ENCODE measurements at regions not wholly inside any gene's neighbourhood (a gene's known extent, or its start where the extent isn't known, plus 50 kb on each side); places are given as distances from the start of the nearest gene placed in this dataset.

GRCh38 chr10:23604613-23605012, 165.7 kb downstream of the OTUD1 start:
- WGBS (ENCODE audit: insufficient coverage): 74% methylated on average over 2 of the region's 2 CpGs
- H3K27me3 Mint-ChIP-seq (ENCODE audit: low read depth in 2 of 2): no peaks in the 10 kb centered on the region
- no peaks in the 10 kb centered on the region for H3K4me1 Mint-ChIP-seq
- Histone ChIP-seq H3K36me3 (ENCODE audit: control insufficient read depth, insufficient read depth, low read length) (no peaks in the 10 kb centered on the region), H3K27ac (ENCODE audit: low read length) (no peak overlapping the region), H3K4me1 (ENCODE audit: control insufficient read depth, insufficient read depth, low read length) (no peaks in the 10 kb centered on the region), H3K27me3 (ENCODE audit: control insufficient read depth, insufficient read depth, low read length) (no peaks in the 10 kb centered on the region), H3K4me3 (ENCODE audit: low read length) (no peak overlapping the region), H3K9me3 (ENCODE audit: control insufficient read depth, insufficient read depth, low read length) (no peaks in the 10 kb centered on the region)
- H3K27ac Mint-ChIP-seq: no peak overlapping the region
- ATAC-seq (no peak), DNase-seq (no peak)
- intact Hi-C loops (cut with micrococcal nuclease): no loop called here
- no peak overlapping the region for H3K4me3 Mint-ChIP-seq
- TF ChIP-seq, protein P1, sequence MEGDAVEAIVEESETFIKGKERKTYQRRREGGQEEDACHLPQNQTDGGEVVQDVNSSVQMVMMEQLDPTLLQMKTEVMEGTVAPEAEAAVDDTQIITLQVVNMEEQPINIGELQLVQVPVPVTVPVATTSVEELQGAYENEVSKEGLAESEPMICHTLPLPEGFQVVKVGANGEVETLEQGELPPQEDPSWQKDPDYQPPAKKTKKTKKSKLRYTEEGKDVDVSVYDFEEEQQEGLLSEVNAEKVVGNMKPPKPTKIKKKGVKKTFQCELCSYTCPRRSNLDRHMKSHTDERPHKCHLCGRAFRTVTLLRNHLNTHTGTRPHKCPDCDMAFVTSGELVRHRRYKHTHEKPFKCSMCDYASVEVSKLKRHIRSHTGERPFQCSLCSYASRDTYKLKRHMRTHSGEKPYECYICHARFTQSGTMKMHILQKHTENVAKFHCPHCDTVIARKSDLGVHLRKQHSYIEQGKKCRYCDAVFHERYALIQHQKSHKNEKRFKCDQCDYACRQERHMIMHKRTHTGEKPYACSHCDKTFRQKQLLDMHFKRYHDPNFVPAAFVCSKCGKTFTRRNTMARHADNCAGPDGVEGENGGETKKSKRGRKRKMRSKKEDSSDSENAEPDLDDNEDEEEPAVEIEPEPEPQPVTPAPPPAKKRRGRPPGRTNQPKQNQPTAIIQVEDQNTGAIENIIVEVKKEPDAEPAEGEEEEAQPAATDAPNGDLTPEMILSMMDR (IDR thresholded peaks at IDR 0.05): no peak
- no peaks in the 10 kb centered on the region for H3K9me3 Mint-ChIP-seq
- no peaks in the 10 kb centered on the region for H3K36me3 Mint-ChIP-seq

GRCh38 chr10:23606456-23606855, 167.6 kb downstream of the OTUD1 start:
- Histone ChIP-seq H3K27me3 (ENCODE audit: control insufficient read depth, insufficient read depth, low read length) (no peaks in the 10 kb centered on the region), H3K36me3 (ENCODE audit: control insufficient read depth, insufficient read depth, low read length) (no peaks in the 10 kb centered on the region), H3K4me1 (ENCODE audit: control insufficient read depth, insufficient read depth, low read length) (no peaks in the 10 kb centered on the region), H3K4me3 (ENCODE audit: low read length) (no peak overlapping the region), H3K27ac (ENCODE audit: low read length) (no peak overlapping the region), H3K9me3 (ENCODE audit: control insufficient read depth, insufficient read depth, low read length) (no peaks in the 10 kb centered on the region)
- Mint-ChIP-seq H3K9me3 (no peaks in the 10 kb centered on the region), H3K27ac (no peak overlapping the region), H3K27me3 (ENCODE audit: low read depth in 2 of 2) (no peaks in the 10 kb centered on the region), H3K36me3 (no peaks in the 10 kb centered on the region), H3K4me3 (no peak overlapping the region), H3K4me1 (no peaks in the 10 kb centered on the region)
- DNase-seq (no peak), ATAC-seq (no peak)
- intact Hi-C loops (cut with micrococcal nuclease): no loop called here
- 93% methylated on average over 6 of the region's 7 CpGs for WGBS (ENCODE audit: insufficient coverage)
- TF ChIP-seq, protein P1 (IDR thresholded peaks at IDR 0.05): no peak

GRCh38 chr10:23608926-23609325, 170.1 kb downstream of the OTUD1 start:
- H3K9me3 Mint-ChIP-seq: no peaks in the 10 kb centered on the region

More at GRCh38 chr10:23608926-23609325, 170.1 kb downstream of the OTUD1 start:
- Mint-ChIP-seq H3K27ac (no peak overlapping the region), H3K4me3 (no peak overlapping the region), H3K36me3 (no peaks in the 10 kb centered on the region), H3K27me3 (ENCODE audit: low read depth in 2 of 2) (no peaks in the 10 kb centered on the region), H3K4me1 (no peaks in the 10 kb centered on the region)
- no peak for ATAC-seq
- WGBS (ENCODE audit: insufficient coverage): 89% methylated on average over 6 of the region's 7 CpGs
- TF ChIP-seq, protein P1 (IDR thresholded peaks at IDR 0.05): no peak
- H3K4me3 ChIP-seq (ENCODE audit: low read length): no peak overlapping the region
- no peak overlapping the region for H3K27ac ChIP-seq (ENCODE audit: low read length)
- DNase-seq: no peak
- H3K4me1 ChIP-seq (ENCODE audit: control insufficient read depth, insufficient read depth, low read length): no peaks in the 10 kb centered on the region
- no peaks in the 10 kb centered on the region for H3K27me3 ChIP-seq (ENCODE audit: control insufficient read depth, insufficient read depth, low read length)
- H3K9me3 ChIP-seq (ENCODE audit: control insufficient read depth, insufficient read depth, low read length): no peaks in the 10 kb centered on the region
- intact Hi-C loops (cut with micrococcal nuclease): no loop called here
- H3K36me3 ChIP-seq (ENCODE audit: control insufficient read depth, insufficient read depth, low read length): no peaks in the 10 kb centered on the region

Measured in natural killer cell (primary cell).